ENCODE measurements at regions not wholly inside any gene's neighbourhood (a gene's known extent, or its start where the extent isn't known, plus 50 kb on each side); places are given as distances from the start of the nearest gene placed in this dataset.
"Not testable (repeated sequence)": the region's sequence is repeated elsewhere in the genome, so short reads cannot be mapped to it uniquely, and the experiment has no call there.

DNA sequence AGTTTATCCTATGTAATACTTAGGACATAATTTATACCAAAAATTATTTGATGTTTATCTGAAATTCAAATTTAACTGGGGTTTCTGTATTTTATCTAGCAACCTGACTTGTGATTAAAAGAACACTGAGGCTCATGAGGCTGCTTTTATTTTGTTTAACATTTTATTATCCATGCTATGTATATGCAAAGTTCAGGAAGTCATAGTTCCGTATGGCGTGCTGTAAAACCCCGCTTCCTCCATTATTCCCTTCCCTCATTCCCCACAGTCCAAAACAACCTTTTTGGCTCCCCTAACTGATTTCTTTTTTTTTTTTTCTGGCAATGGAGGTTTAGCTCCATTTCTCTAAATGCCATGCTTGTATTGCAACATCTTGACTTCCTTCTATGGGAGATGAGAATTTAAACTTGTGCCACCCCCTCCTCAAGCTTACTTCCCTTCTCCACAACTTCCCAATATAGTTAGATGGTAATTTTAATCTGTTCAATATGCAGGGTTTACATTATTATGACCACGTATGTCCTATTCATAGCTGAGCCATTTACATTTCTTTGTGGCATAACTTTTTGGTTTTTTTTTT, 138.0 kb upstream of the DNAH14 start:
- DNase-seq = no peak

DNA sequence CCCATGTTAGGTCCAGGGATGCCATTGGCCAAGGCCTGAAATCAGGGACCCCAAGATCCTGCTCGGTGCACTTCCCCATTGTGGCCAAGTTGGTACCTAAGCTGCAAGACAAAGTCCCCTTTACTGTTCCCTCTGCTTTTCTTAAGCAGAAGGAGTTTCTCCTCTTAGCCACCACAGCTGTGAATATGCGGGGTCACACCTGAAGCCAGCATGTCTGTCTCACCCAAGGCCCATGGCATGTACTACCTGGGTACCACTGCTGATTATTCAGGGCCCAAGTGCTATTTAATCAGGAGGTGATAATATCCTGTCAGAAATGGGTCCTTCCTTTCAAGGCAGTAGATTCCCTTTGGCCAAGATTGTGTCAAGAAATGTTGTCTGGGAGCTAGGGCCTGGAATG, 133.9 kb upstream of the DNAH14 start:
- no peak for DNase-seq
- intact Hi-C loops (cut with DNase I) = no loop called here

More for the DNA sequence above, 138.0 kb upstream of the DNAH14 start:
- intact Hi-C loops (cut with DNase I) = no loop called here

- no peak for DNase-seq
- intact Hi-C loops (cut with DNase I) = no loop called here
Observed at GRCh38 chr1:224799083-224799482, 130.4 kb upstream of the DNAH14 start.

DNA sequence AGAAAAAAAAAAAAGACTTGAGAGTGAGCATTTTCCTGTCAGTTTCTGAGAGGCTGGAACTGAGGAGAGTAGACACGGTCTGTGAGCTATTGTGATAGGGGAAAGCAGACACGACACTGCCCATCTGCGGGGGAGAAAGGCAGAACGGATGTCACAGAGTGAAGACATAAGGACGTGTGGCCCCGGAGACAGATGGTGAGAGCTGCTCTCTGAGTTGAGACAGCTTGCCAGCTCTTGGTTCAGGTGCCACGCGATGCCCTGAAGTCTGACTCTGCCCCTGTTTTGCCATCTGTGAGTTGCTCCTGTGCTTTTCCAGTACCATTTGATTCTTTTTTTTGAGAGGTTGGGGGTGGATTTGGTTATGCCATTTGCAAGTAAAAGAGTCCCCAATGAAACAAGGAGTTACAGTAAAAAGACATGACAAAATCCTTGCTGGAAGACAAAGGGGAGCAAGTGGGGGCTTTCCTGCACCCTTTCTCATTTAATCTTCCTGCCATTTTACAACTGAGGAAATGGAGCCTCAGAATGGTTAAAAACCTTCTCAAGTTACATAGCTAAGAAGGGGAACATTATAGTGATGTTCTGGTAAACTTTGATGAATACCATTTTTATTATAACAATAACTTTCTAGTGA, 128.9 kb upstream of the DNAH14 start:
- intact Hi-C loops (cut with DNase I) = no loop called here
- DNase-seq = peak in 5 of 10 donors; percentile 11 to 72 (median 20)

GRCh38 chr1:224801844-224802490, 127.5 kb upstream of the DNAH14 start:
- intact Hi-C loops (cut with DNase I) = no loop called here
- no peak for DNase-seq

GRCh38 chr1:224802617-224803016, 126.9 kb upstream of the DNAH14 start:
- intact Hi-C loops (cut with DNase I) = no loop called here
- DNase-seq = peak in 3 of 10 donors; percentile 10 to 70 (median 66)

- DNase-seq = no peak
Observed at GRCh38 chr1:224804220-224804619, 125.3 kb upstream of the DNAH14 start.

GRCh38 chr1:224805889-224806288, 123.6 kb upstream of the DNAH14 start:
- intact Hi-C loops (cut with DNase I) = no loop called here
- no peak for DNase-seq

More at GRCh38 chr1:224804220-224804619, 125.3 kb upstream of the DNAH14 start:
- intact Hi-C loops (cut with DNase I) = no loop called here

DNA sequence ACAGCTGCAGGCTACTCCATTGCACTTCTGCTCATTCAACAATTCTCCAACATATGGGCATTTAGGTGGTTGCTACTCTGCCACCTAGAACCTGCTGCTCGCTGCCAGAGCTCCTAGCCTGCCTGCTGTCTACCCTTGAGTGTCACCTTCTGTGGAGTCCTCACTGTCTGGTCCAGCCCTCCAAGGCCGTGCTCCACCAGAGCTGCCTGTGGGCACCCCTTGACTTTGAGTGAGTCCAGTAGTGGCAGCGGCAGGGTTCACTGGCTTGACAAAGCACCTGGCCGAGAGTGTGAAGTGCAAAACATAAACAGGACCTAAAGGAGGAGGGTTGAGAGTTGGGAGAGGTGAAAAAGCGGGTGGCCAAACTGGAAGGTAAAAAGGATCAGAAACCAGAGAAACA, 120.3 kb upstream of the DNAH14 start:
- DNase-seq = peak in 1 of 10 donors; percentile 54
- intact Hi-C loops (cut with DNase I) = no loop called here

- intact Hi-C loops (cut with DNase I) = no loop called here
- no peak for DNase-seq
Observed at GRCh38 chr1:224809613-224810012, 119.9 kb upstream of the DNAH14 start.

GRCh38 chr1:224811564-224811963, 117.9 kb upstream of the DNAH14 start:
- intact Hi-C loops (cut with DNase I) = no loop called here
- DNase-seq = no peak

DNA sequence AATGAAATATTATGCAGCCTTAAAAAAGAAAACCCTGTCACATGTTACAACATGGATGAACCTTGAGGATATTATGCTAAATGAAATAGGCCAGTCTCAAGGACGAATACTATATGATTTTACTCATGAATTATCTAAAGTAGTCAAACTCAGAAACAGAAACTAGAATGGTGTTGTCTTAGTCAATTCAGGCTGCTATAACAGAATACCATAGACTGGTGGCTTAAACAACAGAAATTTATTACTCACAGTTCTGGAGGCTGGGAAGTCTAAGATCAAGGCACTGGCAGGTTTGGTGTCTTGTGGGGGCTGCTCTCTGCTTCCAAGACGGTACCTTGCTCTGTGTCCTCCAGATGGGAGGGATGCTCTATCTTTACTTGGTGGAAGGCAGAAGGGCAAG, 113.8 kb upstream of the DNAH14 start:
- no peak for DNase-seq
- intact Hi-C loops (cut with DNase I) = no loop called here

DNA sequence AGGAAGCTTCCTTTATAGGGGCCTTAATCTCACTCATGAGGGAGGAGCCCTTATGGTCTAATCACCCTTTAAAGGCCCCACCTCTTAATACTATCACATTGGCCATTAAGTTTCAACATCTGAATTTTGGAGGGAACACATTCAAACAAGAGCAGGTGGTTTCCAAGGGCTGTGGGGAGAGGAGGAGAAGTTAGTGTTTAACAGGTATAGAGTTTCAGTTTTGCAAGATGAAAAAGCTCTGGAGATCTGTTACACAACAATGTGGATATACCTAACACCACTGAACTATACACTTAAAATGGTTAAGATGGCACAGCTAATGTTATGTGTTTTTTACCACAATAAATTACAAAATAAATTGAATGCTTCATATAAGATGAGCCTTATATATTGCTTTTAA, 113.4 kb upstream of the DNAH14 start:
- DNase-seq = no peak
- intact Hi-C loops (cut with DNase I) = no loop called here

DNA sequence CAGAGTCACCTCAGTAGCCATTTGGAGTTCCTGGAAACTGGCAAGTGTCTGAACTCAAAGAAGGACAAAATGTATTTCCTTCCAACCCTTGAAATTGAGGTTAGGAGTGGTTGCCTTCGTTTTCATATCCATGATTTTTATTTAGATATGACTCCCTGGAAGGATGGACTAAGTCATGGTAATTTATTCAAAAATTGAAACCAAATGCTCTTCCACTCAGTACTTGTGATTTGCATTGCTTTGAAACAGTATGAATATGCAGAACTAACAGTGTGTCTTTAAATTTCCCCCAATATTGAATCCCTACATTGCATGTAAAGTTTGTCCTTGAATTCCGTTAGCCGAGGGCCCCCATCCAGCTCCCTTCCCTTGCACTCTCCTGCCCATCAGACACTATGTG, 112.1 kb upstream of the DNAH14 start:
- intact Hi-C loops (cut with DNase I) = no loop called here
- DNase-seq = no peak

- intact Hi-C loops (cut with DNase I) = no loop called here
Observed at GRCh38 chr1:224819861-224820260, 109.6 kb upstream of the DNAH14 start.

GRCh38 chr1:224820341-224820740, 109.1 kb upstream of the DNAH14 start:
- no peak for DNase-seq
- intact Hi-C loops (cut with DNase I) = no loop called here

More at GRCh38 chr1:224819861-224820260, 109.6 kb upstream of the DNAH14 start:
- no peak for DNase-seq

DNA sequence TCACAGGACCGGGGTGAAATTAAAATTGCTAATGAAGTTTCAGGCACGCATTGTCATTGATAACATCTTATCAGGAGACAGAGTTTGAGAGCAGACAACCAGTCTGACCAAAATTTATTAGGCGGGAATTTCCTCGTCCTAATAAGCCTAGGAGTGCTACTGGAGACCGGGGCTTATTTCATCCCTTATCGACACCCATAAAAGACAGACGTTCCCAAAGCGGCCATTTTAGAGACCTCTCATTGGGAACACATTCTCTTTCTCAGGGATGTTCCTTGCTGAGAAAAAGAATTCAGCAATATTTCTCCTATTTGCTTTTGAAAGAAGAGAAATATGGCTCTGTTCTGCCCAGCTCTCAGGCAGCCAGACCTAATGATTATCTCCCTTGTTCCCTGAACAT, 107.7 kb upstream of the DNAH14 start:
- intact Hi-C loops (cut with DNase I); DNase-seq: not testable (repeated sequence)

DNA sequence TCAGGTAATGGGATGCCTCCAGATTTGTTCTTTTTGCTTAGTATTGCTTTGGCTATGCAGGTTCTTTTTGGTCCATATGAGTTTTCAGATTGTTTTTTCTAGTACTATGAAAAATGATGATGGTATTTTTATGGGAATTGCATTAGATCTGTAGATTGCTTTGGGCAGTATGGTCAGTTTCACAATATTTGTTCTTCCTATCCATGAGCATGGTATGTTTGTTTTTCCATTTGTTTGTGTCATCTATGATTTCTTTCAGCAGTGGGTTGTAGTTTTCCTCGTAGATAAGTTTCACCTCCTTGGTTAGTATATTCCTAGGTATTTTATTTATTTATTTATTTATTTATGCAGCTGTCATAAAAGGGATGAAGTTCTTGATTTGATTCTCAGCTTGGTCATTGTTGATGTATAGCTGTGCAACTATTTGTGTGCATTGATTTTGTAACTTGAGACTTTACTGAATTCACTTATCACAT, 103.9 kb upstream of the DNAH14 start:
- DNase-seq = no peak
- intact Hi-C loops (cut with DNase I) = no loop called here

GRCh38 chr1:224828691-224829090, 100.8 kb upstream of the DNAH14 start:
- DNase-seq = no peak
- intact Hi-C loops (cut with DNase I) = no loop called here

GRCh38 chr1:224831501-224831900, 98.0 kb upstream of the DNAH14 start:
- intact Hi-C loops (cut with DNase I) = no loop called here
- no peak for DNase-seq

DNA sequence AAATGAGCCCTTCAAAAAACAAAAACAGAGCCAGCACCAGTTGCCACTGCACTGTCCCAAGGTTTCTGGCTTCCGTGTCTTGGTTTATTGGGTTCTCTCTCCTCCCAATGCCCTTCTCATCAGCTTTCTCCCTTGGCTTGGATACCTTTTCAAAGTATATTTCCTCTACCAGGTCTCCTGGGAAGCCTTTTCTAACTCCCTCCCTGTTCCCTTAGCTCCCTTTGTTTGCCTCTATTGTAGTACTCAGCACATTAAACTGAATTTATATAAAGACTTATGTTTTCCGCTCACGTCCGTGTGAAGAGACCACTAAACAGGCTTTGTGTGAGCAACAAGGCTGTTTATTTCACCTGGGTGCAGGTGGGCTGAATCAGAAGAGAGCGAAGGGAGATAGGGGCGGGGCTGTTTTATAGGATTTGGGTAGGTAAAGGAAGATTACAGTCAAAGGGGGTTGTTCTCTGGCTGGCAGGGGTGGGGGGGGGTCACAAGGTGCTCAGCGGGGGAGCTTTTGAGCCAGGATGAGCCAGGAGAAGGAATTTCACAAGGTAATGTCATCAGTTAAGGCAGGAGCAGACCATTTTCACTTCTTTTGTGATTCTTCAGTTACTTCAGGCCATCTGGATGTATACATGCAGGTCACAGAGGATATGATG, 89.7 kb upstream of the DNAH14 start:
- intact Hi-C loops (cut with DNase I); DNase-seq: not testable (repeated sequence)

All from posterior cingulate gyrus (tissue), 11 donors.